GM12878 (cell line): ENCODE measurements at regions not wholly inside any gene's neighbourhood (a gene's known extent, or its start where the extent isn't known, plus 50 kb on each side); places are given as distances from the start of the nearest gene placed in this dataset.

Source experiments
- ATAC-seq: fragments of 200-7000 bp; cut with Tn5 transposase; 3 replicates; pipeline ENCODE4 v1.9.1; 2020; ENCODE audit warnings: mild to moderate bottlenecking, moderate library complexity
- BruUV-seq: library from RNA; stranded (reverse); fragments of 400-500 nt; replicated peaks from 2 replicates; lab custom pipeline; 2021; lab: Mats Ljungman, UMichigan
- CTCF ChIA-PET: fragments of 300-600 bp; sonication (Branson Sonifier 250); formaldehyde crosslinking; extraction: SDS; loops from one replicate; lab custom pipeline; 2021; ENCODE audit warnings: inconsistent platforms; lab: Yijun Ruan, JAX
- POLR2A ChIA-PET: fragments of 350-600 bp; formaldehyde crosslinking; extraction: SDS; loops from one replicate; lab custom pipeline; 2021; ENCODE audit warnings: inconsistent platforms; lab: Charles Lee
- RAD21 ChIA-PET: fragments of 300-600 bp; sonication (Branson Sonifier 250); formaldehyde crosslinking; loops from one replicate; lab custom pipeline; 2023; ENCODE audit warnings: antibody characterized with exemption; ENCODE audit not compliant: unreplicated experiment; lab: Charles Lee
- SMC1A ChIA-PET: fragments of 300-600 bp; sonication (Branson Sonifier 250); formaldehyde crosslinking; loops from one replicate; lab custom pipeline; 2023; ENCODE audit not compliant: unreplicated experiment, uncharacterized antibody; lab: Charles Lee
- DNase-seq: peaks from one replicate; pipeline ENCODE4 v3.0.0-alpha.2; 2011; ENCODE audit warnings: low read depth, low spot score
- FAIRE-seq: peaks from 3 replicates; lab custom pipeline; 2011; peaks lifted over from hg19 to GRCh38; lab: Jason Lieb, UNC
- H2AFZ ChIP-seq: 2 replicates; pipeline ENCODE4 v1.6.0; 2011; ENCODE audit warnings: low read depth, low read length, control low read depth; ENCODE audit not compliant: control insufficient read depth
- H3K27ac ChIP-seq: 2 replicates; pipeline ENCODE4 v1.5.1; 2011; ENCODE audit warnings: control low read depth; ENCODE audit not compliant: control insufficient read depth, insufficient read depth
- H3K27me3 ChIP-seq, 2 experiments: replicated peaks in 1 of 2; 2 replicates each; pipeline versions ENCODE4 v1.6.0 to v1.6.1; 2011; ENCODE audit warnings: low read length in 1 of 2; ENCODE audit not compliant: control insufficient read depth in 2 of 2, insufficient read depth in 2 of 2
- H3K36me3 ChIP-seq, 2 experiments: 2 replicates each; pipeline ENCODE4 v1.5.1; 2011; ENCODE audit warnings: low read length in 1 of 2; ENCODE audit not compliant: control insufficient read depth in 2 of 2, insufficient read depth in 2 of 2
- H3K4me1 ChIP-seq: 2 replicates; pipeline ENCODE4 v1.6.1; 2011; ENCODE audit warnings: mild to moderate bottlenecking, low read length, moderate library complexity, mixed read lengths; ENCODE audit not compliant: control insufficient read depth, insufficient read depth
- H3K4me2 ChIP-seq: 2 replicates; pipeline ENCODE4 v1.6.0; 2011; ENCODE audit warnings: control low read depth; ENCODE audit not compliant: control insufficient read depth, insufficient read depth
- H3K4me3 ChIP-seq: fragments of 200-600 bp; sonication (generic); 2 replicates; pipeline ENCODE4 v1.5.1; 2016
- H3K79me2 ChIP-seq: 2 replicates; pipeline ENCODE4 v1.6.0; 2011; ENCODE audit warnings: low read length; ENCODE audit not compliant: control insufficient read depth, insufficient read depth
- H3K9ac ChIP-seq: 2 replicates; pipeline ENCODE4 v1.8.0; 2011; ENCODE audit warnings: low read length, control low read depth, mixed read lengths; ENCODE audit not compliant: control insufficient read depth, insufficient read depth
- H3K9me3 ChIP-seq: replicated peaks from 3 replicates; pipeline ENCODE4 v1.5.1; 2011; ENCODE audit warnings: mild to moderate bottlenecking, low read length; ENCODE audit not compliant: control insufficient read depth, insufficient read depth
- H4K20me1 ChIP-seq: 2 replicates; pipeline ENCODE4 v1.6.0; 2011; ENCODE audit not compliant: control insufficient read depth, insufficient read depth
- BCL3 ChIP-seq: IDR thresholded peaks from 2 replicates; pipeline ENCODE4 v1.6.1; 2011; ENCODE audit warnings: borderline replicate concordance, low read depth, mild to moderate bottlenecking, moderate library complexity, low read length; ENCODE audit not compliant: insufficient read depth, poor library complexity, severe bottlenecking
- BRCA1 ChIP-seq: IDR thresholded peaks from 2 replicates; pipeline ENCODE4 v1.6.1; 2011; ENCODE audit warnings: low read depth, low read length, improper control_type of control experiment
- CBX3 ChIP-seq: fragments of 200-600 bp; sonication (generic); IDR thresholded peaks from 2 replicates; pipeline ENCODE4 v1.6.1; 2016; ENCODE audit warnings: low read depth, borderline replicate concordance
- CBX5 ChIP-seq: sonication (generic); IDR thresholded peaks from 2 replicates; pipeline ENCODE4 v1.6.1; 2016; ENCODE audit warnings: low read depth, moderate library complexity, mild to moderate bottlenecking, inconsistent platforms
- EZH2 ChIP-seq: IDR thresholded peaks from 2 replicates; pipeline ENCODE4 v1.6.1; 2012; ENCODE audit warnings: low read depth, mild to moderate bottlenecking, control low read depth, inconsistent platforms, low read length, borderline replicate concordance; ENCODE audit not compliant: control insufficient read depth
- IRF4 ChIP-seq: IDR thresholded peaks from 2 replicates; pipeline ENCODE4 v1.6.1; 2011; ENCODE audit warnings: low read depth, low read length
- NR2C1 ChIP-seq: fragments of 450-650 bp; IDR thresholded peaks from 2 replicates; pipeline ENCODE4 v1.6.1; 2017; ENCODE audit warnings: antibody characterized with exemption, mild to moderate bottlenecking, moderate library complexity
- NR2C2 ChIP-seq: IDR thresholded peaks from 2 replicates; pipeline ENCODE4 v1.6.1; 2011; ENCODE audit warnings: borderline replicate concordance, low read depth; ENCODE audit not compliant: control insufficient read depth, insufficient read length
- POLR2A ChIP-seq: IDR thresholded peaks from 2 replicates; pipeline ENCODE4 v1.6.1; 2011; ENCODE audit warnings: low read depth, mild to moderate bottlenecking, low read length
- RB1 ChIP-seq: fragments of 450-650 bp; formaldehyde crosslinking; IDR thresholded peaks from 2 replicates; pipeline ENCODE4 v1.6.1; 2017; ENCODE audit warnings: mild to moderate bottlenecking, borderline replicate concordance
- SP1 ChIP-seq: IDR thresholded peaks from one replicate; pipeline ENCODE4 v1.6.1; 2011; ENCODE audit warnings: low read depth, low read length
- SREBF1 ChIP-seq: IDR thresholded peaks from 2 replicates; pipeline ENCODE4 v1.6.1; 2012; ENCODE audit warnings: mild to moderate bottlenecking, low read length
- TCF7 ChIP-seq: IDR thresholded peaks from 2 replicates; pipeline ENCODE4 v1.6.1; 2014; ENCODE audit warnings: antibody characterized with exemption, borderline replicate concordance
- ZBED1 ChIP-seq: IDR thresholded peaks from 2 replicates; pipeline ENCODE4 v1.6.1; 2016; ENCODE audit warnings: borderline replicate concordance
- ZNF622 ChIP-seq: fragments of 450-650 bp; IDR thresholded peaks from 2 replicates; pipeline ENCODE4 v1.6.1; 2017; ENCODE audit warnings: mild to moderate bottlenecking, inconsistent platforms
- WGBS: methylation state at CpG from one replicate; pipeline ENCODE4 v1.1.6; 2016; ENCODE audit warnings: low lambda C conversion rate; ENCODE audit not compliant: insufficient replicate concordance, insufficient coverage; ENCODE audit errors: missing lambda C conversion rate; 5-methylcytosine and 5-hydroxymethylcytosine counted together
- in situ Hi-C: fragments of 300-500 bp; cut with MboI; formaldehyde crosslinking; loops from 9 replicates; pipeline ENCODE4 v1.14.3; 2018; ENCODE audit warnings: mixed read lengths
- intact Hi-C: fragments of 100-400 bp; cut with micrococcal nuclease; formaldehyde crosslinking; loops from one replicate; pipeline ENCODE4 v1.14.2; 2022; ENCODE audit not compliant: unreplicated experiment
- TF ChIP-seq, protein P1 (sequence below): IDR thresholded peaks from 2 replicates; pipeline ENCODE4 v1.6.1; 2011; ENCODE audit warnings: mild to moderate bottlenecking, low read depth, low read length, moderate library complexity; ENCODE audit not compliant: insufficient replicate concordance
- TF ChIP-seq, protein P2 (sequence below): fragments of 450-650 bp; IDR thresholded peaks from 2 replicates; pipeline ENCODE4 v1.6.1; 2017; ENCODE audit warnings: mild to moderate bottlenecking, moderate library complexity
- TF ChIP-seq, protein P3 (sequence below): fragments of 450-650 bp; IDR thresholded peaks from 2 replicates; pipeline ENCODE4 v1.6.1; 2017; ENCODE audit warnings: mild to moderate bottlenecking

- CTCF ChIA-PET, result no interaction called here
- FAIRE-seq, result no peak
- H3K4me1 ChIP-seq, result no peaks in the 10 kb centered on the region
- SMC1A ChIA-PET, result no interaction called here
- RAD21 ChIA-PET, result no interaction called here
- in situ Hi-C loops (no loop called here), intact Hi-C loops (no loop called here)
- no peak overlapping the region for H3K9ac ChIP-seq
- no peaks in the 10 kb centered on the region for H4K20me1 ChIP-seq
- ATAC-seq, result no peak
- no peak overlapping the region for H3K4me3 ChIP-seq
- WGBS, result 64% methylated on average over 3 of the region's 3 CpGs
- TF ChIP-seq EZH2 (no peak), ZNF622 (no peak), SREBF1 (no peak), NR2C2 (no peak), CBX5 (no peak), CBX3 (no peak), RB1 (no peak), BRCA1 (no peak), POLR2A (no peak), IRF4 (no peak), TCF7 (no peak), NR2C1 (no peak), ZBED1 (no peak), SP1 (no peak), BCL3 (no peak)
- TF ChIP-seq, protein P1, sequence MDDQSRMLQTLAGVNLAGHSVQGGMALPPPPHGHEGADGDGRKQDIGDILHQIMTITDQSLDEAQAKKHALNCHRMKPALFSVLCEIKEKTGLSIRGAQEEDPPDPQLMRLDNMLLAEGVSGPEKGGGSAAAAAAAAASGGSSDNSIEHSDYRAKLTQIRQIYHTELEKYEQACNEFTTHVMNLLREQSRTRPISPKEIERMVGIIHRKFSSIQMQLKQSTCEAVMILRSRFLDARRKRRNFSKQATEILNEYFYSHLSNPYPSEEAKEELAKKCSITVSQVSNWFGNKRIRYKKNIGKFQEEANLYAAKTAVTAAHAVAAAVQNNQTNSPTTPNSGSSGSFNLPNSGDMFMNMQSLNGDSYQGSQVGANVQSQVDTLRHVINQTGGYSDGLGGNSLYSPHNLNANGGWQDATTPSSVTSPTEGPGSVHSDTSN, result no peak
- TF ChIP-seq, protein P2, sequence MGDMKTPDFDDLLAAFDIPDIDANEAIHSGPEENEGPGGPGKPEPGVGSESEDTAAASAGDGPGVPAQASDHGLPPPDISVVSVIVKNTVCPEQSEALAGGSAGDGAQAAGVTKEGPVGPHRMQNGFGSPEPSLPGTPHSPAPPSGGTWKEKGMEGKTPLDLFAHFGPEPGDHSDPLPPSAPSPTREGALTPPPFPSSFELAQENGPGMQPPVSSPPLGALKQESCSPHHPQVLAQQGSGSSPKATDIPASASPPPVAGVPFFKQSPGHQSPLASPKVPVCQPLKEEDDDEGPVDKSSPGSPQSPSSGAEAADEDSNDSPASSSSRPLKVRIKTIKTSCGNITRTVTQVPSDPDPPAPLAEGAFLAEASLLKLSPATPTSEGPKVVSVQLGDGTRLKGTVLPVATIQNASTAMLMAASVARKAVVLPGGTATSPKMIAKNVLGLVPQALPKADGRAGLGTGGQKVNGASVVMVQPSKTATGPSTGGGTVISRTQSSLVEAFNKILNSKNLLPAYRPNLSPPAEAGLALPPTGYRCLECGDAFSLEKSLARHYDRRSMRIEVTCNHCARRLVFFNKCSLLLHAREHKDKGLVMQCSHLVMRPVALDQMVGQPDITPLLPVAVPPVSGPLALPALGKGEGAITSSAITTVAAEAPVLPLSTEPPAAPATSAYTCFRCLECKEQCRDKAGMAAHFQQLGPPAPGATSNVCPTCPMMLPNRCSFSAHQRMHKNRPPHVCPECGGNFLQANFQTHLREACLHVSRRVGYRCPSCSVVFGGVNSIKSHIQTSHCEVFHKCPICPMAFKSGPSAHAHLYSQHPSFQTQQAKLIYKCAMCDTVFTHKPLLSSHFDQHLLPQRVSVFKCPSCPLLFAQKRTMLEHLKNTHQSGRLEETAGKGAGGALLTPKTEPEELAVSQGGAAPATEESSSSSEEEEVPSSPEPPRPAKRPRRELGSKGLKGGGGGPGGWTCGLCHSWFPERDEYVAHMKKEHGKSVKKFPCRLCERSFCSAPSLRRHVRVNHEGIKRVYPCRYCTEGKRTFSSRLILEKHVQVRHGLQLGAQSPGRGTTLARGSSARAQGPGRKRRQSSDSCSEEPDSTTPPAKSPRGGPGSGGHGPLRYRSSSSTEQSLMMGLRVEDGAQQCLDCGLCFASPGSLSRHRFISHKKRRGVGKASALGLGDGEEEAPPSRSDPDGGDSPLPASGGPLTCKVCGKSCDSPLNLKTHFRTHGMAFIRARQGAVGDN, result no peak
- TF ChIP-seq, protein P3, sequence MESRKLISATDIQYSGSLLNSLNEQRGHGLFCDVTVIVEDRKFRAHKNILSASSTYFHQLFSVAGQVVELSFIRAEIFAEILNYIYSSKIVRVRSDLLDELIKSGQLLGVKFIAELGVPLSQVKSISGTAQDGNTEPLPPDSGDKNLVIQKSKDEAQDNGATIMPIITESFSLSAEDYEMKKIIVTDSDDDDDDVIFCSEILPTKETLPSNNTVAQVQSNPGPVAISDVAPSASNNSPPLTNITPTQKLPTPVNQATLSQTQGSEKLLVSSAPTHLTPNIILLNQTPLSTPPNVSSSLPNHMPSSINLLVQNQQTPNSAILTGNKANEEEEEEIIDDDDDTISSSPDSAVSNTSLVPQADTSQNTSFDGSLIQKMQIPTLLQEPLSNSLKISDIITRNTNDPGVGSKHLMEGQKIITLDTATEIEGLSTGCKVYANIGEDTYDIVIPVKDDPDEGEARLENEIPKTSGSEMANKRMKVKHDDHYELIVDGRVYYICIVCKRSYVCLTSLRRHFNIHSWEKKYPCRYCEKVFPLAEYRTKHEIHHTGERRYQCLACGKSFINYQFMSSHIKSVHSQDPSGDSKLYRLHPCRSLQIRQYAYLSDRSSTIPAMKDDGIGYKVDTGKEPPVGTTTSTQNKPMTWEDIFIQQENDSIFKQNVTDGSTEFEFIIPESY, result no peak
- no peaks in the 10 kb centered on the region for H3K79me2 ChIP-seq
- BruUV-seq, result no TSS peak
- H3K36me3 ChIP-seq, result no peaks in the 10 kb centered on the region
- POLR2A ChIA-PET, result no interaction called here
- no peaks in the 10 kb centered on the region for H3K27me3 ChIP-seq
- no peak overlapping the region for H3K27ac ChIP-seq
- H3K9me3 ChIP-seq, result no peaks in the 10 kb centered on the region; the same call in 2 of the 3 replicates
- DNase-seq, result no peak
- no peak overlapping the region for H3K4me2 ChIP-seq
- no peak overlapping the region for H2AFZ ChIP-seq
Observed at GRCh38 chr7:51481421-51481820, 164.8 kb upstream of the COBL start.
